HG03378 (cell line): ENCODE measurements at regions not wholly inside any gene's neighbourhood (a gene's known extent, or its start where the extent isn't known, plus 50 kb on each side); places are given as distances from the start of the nearest gene placed in this dataset.
A peak's percentile ranks its signal among the peaks of the same experiment; 100 is the strongest.

ENCODE experiments used
- ATAC-seq: cut with Tn5 transposase; IDR thresholded peaks from one replicate; pipeline ENCODE4 v1.9.1; 2021; ENCODE audit warnings: mild to moderate bottlenecking, moderate library complexity; ENCODE audit not compliant: unreplicated experiment

- no peak for ATAC-seq
These were observed 209.1 kb upstream of the CXCL12 start for GRCh38 chr10:44593952-44594351.

- ATAC-seq: no peak
These were observed 222.2 kb upstream of the CXCL12 start for GRCh38 chr10:44607116-44607515.

- no peak for ATAC-seq
These were observed 234.0 kb upstream of the CXCL12 start for GRCh38 chr10:44618910-44619309.

- ATAC-seq: no peak
These were observed 234.6 kb upstream of the CXCL12 start for GRCh38 chr10:44619521-44619920.

- ATAC-seq: no peak
These were observed 235.1 kb upstream of the CXCL12 start for GRCh38 chr10:44619975-44620374.

GRCh38 chr10:44627591-44628354 is 242.9 kb upstream of the CXCL12 start:
- no peak for ATAC-seq

- no peak for ATAC-seq
These were observed 244.0 kb upstream of the CXCL12 start for GRCh38 chr10:44628921-44629320.

GRCh38 chr10:44635176-44635575 is 250.3 kb upstream of the CXCL12 start:
- ATAC-seq: no peak

- ATAC-seq: no peak
These were observed 251.7 kb upstream of the CXCL12 start for GRCh38 chr10:44636625-44637024.

- ATAC-seq: no peak
These were observed 255.5 kb upstream of the CXCL12 start for GRCh38 chr10:44640429-44640828.

- ATAC-seq: no peak
These were observed 262.6 kb upstream of the CXCL12 start for GRCh38 chr10:44647473-44647872.

GRCh38 chr10:44647877-44648542 is 263.1 kb upstream of the CXCL12 start:
- peak; percentile 90 for ATAC-seq

GRCh38 chr10:44650691-44651661 is 260.2 kb upstream of the TMEM72 start:
- ATAC-seq: no peak

GRCh38 chr10:44651834-44652233 is 259.3 kb upstream of the TMEM72 start:
- no peak for ATAC-seq

- ATAC-seq: no peak
These were observed 251.8 kb upstream of the TMEM72 start for GRCh38 chr10:44659320-44659719.

GRCh38 chr10:44660271-44660670 is 250.9 kb upstream of the TMEM72 start:
- ATAC-seq: no peak

- ATAC-seq: no peak
These were observed 249.1 kb upstream of the TMEM72 start for GRCh38 chr10:44662051-44662450.

- no peak for ATAC-seq
These were observed 242.8 kb upstream of the TMEM72 start for GRCh38 chr10:44668336-44668735.

- no peak for ATAC-seq
These were observed 239.8 kb upstream of the TMEM72 start for GRCh38 chr10:44671319-44671718.

- no peak for ATAC-seq
These were observed 237.7 kb upstream of the TMEM72 start for GRCh38 chr10:44673245-44673983.
